A673 (cell line): ENCODE measurements at regions not wholly inside any gene's neighbourhood (a gene's known extent, or its start where the extent isn't known, plus 50 kb on each side); places are given as distances from the start of the nearest gene placed in this dataset.
A peak's percentile ranks its signal among the peaks of the same experiment; 100 is the strongest.

Experiments
- BruUV-seq: library from RNA; stranded (reverse); fragments of 400-500 nt; replicated peaks from 2 replicates; lab custom pipeline; 2021; lab: Mats Ljungman, UMichigan
- CTCF ChIA-PET: fragments of 300-600 bp; sonication (Branson Sonifier 250); formaldehyde crosslinking; loops from one replicate; lab custom pipeline; 2022; ENCODE audit warnings: antibody characterized with exemption; lab: Charles Lee
- POLR2A ChIA-PET: fragments of 300-600 bp; sonication (Branson Sonifier 250); formaldehyde crosslinking; loops from one replicate; lab custom pipeline; 2022; ENCODE audit warnings: antibody characterized with exemption; ENCODE audit not compliant: low non-redundant PET; lab: Charles Lee
- DNase-seq: peaks from one replicate; pipeline ENCODE4 v3.0.0-alpha.2; 2015; ENCODE audit warnings: low spot score
- H3K27ac ChIP-seq: fragments of 200-600 bp; sonication (generic); 2 replicates; pipeline ENCODE4 v1.5.1; 2016; ENCODE audit warnings: mixed run types, low read depth, mild to moderate bottlenecking, mixed read lengths, antibody characterized with exemption, low read length; ENCODE audit not compliant: poor library complexity, severe bottlenecking
- H3K27me3 ChIP-seq: fragments of 200-600 bp; sonication (generic); replicated peaks from 2 replicates; pipeline ENCODE4 v1.6.1; 2017; ENCODE audit warnings: mixed run types, low read depth, mild to moderate bottlenecking, mixed read lengths, antibody characterized with exemption, low read length; ENCODE audit not compliant: insufficient read depth, poor library complexity
- H3K36me3 ChIP-seq: fragments of 200-600 bp; sonication (generic); 2 replicates; pipeline ENCODE4 v1.6.1; 2016; ENCODE audit warnings: mixed run types, mild to moderate bottlenecking, mixed read lengths, antibody characterized with exemption, low read length; ENCODE audit not compliant: insufficient read depth, poor library complexity, severe bottlenecking
- H3K4me1 ChIP-seq: fragments of 200-600 bp; sonication (generic); 2 replicates; pipeline ENCODE4 v1.6.1; 2017; ENCODE audit warnings: mixed run types, mild to moderate bottlenecking, mixed read lengths, antibody characterized with exemption, low read length; ENCODE audit not compliant: insufficient read depth, poor library complexity, severe bottlenecking
- H3K4me3 ChIP-seq: fragments of 200-600 bp; sonication (generic); 2 replicates; pipeline ENCODE4 v1.5.1; 2016; ENCODE audit warnings: low read depth, mixed run types, mild to moderate bottlenecking, mixed read lengths, low read length; ENCODE audit not compliant: poor library complexity, severe bottlenecking
- H3K9me3 ChIP-seq: fragments of 200-600 bp; sonication (generic); 2 replicates; pipeline ENCODE4 v1.6.1; 2016; ENCODE audit warnings: mixed run types, low read depth, mild to moderate bottlenecking, mixed read lengths, antibody characterized with exemption, low read length; ENCODE audit not compliant: poor library complexity, severe bottlenecking
- CTCF ChIP-seq: fragments of 300-800, 200-600 bp; sonication (generic); conservative IDR thresholded peaks from 2 replicates; pipeline ENCODE4 v1.5.1; 2017; ENCODE audit warnings: low read depth, mild to moderate bottlenecking, antibody characterized with exemption, low read length, moderate library complexity, mixed read lengths
- EZH2 ChIP-seq: fragments of 200-600 bp; sonication (generic); IDR thresholded peaks from 2 replicates; pipeline ENCODE4 v1.6.1; 2017; ENCODE audit warnings: borderline replicate concordance, low read depth, mild to moderate bottlenecking, mixed read lengths, antibody characterized with exemption, low read length; ENCODE audit not compliant: poor library complexity, severe bottlenecking
- intact Hi-C: fragments of 100-400 bp; cut with micrococcal nuclease; formaldehyde crosslinking; loops from one replicate; pipeline ENCODE4 v1.10.0; 2022; ENCODE audit not compliant: unreplicated experiment

- Histone ChIP-seq H3K9me3 (no peaks in the 10 kb centered on the region), H3K4me3 (no peak overlapping the region), H3K36me3 (no peaks in the 10 kb centered on the region), H3K27ac (no peak overlapping the region), H3K27me3 (peaks cover 13% of the 10 kb centered on the region), H3K4me1 (no peaks in the 10 kb centered on the region)
- TF ChIP-seq CTCF = no peak
- TF ChIP-seq EZH2 = peak; percentile 41
- no peak for DNase-seq
- intact Hi-C loops = no loop called here
- no TSS peak for BruUV-seq
- ChIA-PET POLR2A (no interaction called here), CTCF (no interaction called here)
These were observed 302.8 kb upstream of the TBC1D5 start for GRCh38 chr3:18044971-18045880.

DNA sequence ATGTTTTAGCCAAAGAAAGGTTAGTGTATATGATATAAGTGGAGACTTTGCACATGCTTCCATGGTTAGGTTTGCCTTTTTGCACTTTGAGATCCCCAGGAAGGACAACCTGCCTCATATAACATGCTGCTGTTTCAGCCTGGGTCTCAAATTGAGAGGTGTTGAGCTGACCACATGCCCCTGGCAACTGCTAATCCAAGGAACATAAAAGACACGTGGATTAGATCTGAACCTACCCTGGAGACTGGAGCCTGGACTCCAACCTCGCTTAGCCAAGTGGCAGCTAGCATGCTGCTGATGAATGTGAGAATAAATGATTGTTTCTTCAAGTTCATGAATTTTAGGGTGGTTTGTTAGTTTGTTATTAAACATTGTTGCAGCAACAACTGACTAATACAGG is 301.8 kb upstream of the TBC1D5 start:
- Histone ChIP-seq H3K4me1 (no peaks in the 10 kb centered on the region), H3K9me3 (no peaks in the 10 kb centered on the region), H3K27ac (no peak overlapping the region), H3K36me3 (no peaks in the 10 kb centered on the region), H3K27me3 (peaks cover 13% of the 10 kb centered on the region), H3K4me3 (no peak overlapping the region)
- intact Hi-C loops = no loop called here
- DNase-seq = no peak
- POLR2A ChIA-PET = no interaction called here
- no TSS peak for BruUV-seq
- CTCF ChIA-PET = no interaction called here
- TF ChIP-seq EZH2 (no peak), CTCF (no peak)

GRCh38 chr3:18036450-18036815 is 294.0 kb upstream of the TBC1D5 start:
- ChIA-PET POLR2A (no interaction called here), CTCF (no interaction called here)
- Histone ChIP-seq H3K27me3 (no peaks in the 10 kb centered on the region), H3K27ac (no peak overlapping the region), H3K36me3 (no peaks in the 10 kb centered on the region), H3K4me3 (no peak overlapping the region), H3K9me3 (no peaks in the 10 kb centered on the region), H3K4me1 (no peaks in the 10 kb centered on the region)
- BruUV-seq = no TSS peak
- no peak for DNase-seq
- TF ChIP-seq EZH2 = no peak
- no peak for TF ChIP-seq CTCF
- intact Hi-C loops = no loop called here
